ENCODE measurements at regions not wholly inside any gene's neighbourhood (a gene's known extent, or its start where the extent isn't known, plus 50 kb on each side); places are given as distances from the start of the nearest gene placed in this dataset.

DNA sequence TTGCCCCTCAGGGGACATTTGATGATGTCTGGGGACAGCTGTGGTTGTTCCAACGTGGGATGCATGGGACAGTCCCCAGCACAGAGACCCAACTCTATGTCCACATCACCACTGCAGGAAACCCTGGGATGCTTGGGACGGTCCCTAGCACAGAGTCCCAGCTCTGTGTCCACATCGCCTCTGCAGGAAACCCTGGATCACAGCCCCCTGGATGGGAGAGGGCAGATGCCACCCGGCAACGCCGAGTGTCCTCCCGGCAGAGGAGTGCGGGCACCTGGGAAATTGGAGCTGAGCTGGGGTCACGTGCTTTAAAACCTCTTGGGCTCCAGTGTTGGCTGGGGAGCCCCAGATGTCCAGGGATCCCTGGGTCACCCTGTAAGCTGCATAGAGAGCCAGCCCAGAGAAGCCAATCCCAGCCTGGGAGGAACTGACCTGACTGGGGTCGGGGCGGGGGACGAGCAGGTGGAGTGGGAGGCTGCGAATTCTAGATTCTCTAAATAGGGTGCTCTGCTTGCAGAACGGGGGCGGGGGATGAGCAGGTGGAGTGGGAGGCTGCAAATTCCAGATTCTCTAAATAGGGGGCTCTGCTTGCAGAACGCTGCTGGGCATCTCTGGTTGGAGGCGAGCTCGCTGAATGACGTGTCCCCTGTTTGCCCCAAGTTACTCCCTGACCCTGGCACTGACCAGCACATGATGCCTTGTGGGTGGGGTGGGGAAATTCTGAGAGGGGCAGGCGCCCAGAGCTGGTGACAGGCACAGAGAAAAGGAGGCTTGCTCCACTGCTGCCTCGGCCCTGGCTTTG lies 1197.8 kb downstream of the BRD1 start:
- Histone ChIP-seq H3K4me3 (no peak overlapping the region), H3K27me3 (no peaks in the 10 kb centered on the region), H3K27ac (no peak overlapping the region), H3K36me3 (no peaks in the 10 kb centered on the region), H3K9me3 (no peaks in the 10 kb centered on the region), H3K4me1 (ENCODE audit: insufficient read depth) (peaks cover 7% of the 10 kb centered on the region)
- no peak for DNase-seq
- intact Hi-C loops (cut with DNase I) = no loop called here
- TF ChIP-seq, protein P1, sequence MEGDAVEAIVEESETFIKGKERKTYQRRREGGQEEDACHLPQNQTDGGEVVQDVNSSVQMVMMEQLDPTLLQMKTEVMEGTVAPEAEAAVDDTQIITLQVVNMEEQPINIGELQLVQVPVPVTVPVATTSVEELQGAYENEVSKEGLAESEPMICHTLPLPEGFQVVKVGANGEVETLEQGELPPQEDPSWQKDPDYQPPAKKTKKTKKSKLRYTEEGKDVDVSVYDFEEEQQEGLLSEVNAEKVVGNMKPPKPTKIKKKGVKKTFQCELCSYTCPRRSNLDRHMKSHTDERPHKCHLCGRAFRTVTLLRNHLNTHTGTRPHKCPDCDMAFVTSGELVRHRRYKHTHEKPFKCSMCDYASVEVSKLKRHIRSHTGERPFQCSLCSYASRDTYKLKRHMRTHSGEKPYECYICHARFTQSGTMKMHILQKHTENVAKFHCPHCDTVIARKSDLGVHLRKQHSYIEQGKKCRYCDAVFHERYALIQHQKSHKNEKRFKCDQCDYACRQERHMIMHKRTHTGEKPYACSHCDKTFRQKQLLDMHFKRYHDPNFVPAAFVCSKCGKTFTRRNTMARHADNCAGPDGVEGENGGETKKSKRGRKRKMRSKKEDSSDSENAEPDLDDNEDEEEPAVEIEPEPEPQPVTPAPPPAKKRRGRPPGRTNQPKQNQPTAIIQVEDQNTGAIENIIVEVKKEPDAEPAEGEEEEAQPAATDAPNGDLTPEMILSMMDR (IDR thresholded peaks at IDR 0.05) = no peak
- TF ChIP-seq EP300 (IDR thresholded peaks at IDR 0.05) (no peak), POLR2A (IDR thresholded peaks at IDR 0.05) (no peak)
- WGBS, 3 donors = 87 to 89% (median 87%) methylated on average over 20 to 21 of the region's 21 CpGs

DNA sequence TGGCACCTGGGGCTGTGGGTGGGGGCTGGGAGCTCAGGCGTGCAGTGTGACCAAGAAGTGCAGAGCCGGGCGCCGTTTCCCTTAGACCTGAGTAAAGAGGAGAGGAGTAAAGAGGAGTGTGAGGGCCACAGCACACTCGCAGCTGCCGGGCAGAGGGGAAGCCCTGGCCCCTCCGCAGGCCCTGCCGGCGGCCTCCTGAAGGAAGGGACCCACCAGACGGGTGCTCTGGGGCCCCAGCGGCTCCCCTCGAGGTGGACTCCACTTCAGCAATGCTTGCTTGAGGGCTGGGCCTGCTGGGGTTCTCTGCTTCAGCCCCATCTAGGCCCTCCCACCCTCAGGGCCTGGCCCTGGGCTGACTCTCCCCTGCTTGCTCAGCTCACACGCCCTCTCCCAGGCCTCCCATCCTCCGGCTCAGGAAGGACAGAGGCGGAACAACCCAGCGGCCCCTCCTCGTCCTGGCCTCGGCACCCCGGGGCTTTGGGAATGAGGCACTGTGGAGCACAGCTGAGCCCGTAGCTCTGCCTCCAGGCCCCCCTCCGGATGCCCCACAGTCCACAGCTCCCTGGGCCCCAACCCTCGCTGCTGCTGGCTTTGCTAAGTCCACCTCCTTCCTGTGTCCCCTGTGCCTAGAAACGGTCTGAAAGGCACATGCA lies 1198.7 kb downstream of the BRD1 start:
- H3K4me1 ChIP-seq (ENCODE audit: insufficient read depth) = peaks cover 7% of the 10 kb centered on the region
- WGBS, 3 donors = 79 to 85% (median 85%) methylated on average over 23 of the region's 23 CpGs
- DNase-seq = no peak
- intact Hi-C loops (cut with DNase I) = no loop called here
- no peaks in the 10 kb centered on the region for H3K27me3 ChIP-seq
- H3K4me3 ChIP-seq = no peak overlapping the region
- H3K27ac ChIP-seq = no peak overlapping the region
- H3K36me3 ChIP-seq = no peaks in the 10 kb centered on the region
- TF ChIP-seq POLR2A (IDR thresholded peaks at IDR 0.05) (no peak), EP300 (IDR thresholded peaks at IDR 0.05) (no peak)
- TF ChIP-seq, protein P1 (IDR thresholded peaks at IDR 0.05) = no peak
- no peaks in the 10 kb centered on the region for H3K9me3 ChIP-seq

DNA sequence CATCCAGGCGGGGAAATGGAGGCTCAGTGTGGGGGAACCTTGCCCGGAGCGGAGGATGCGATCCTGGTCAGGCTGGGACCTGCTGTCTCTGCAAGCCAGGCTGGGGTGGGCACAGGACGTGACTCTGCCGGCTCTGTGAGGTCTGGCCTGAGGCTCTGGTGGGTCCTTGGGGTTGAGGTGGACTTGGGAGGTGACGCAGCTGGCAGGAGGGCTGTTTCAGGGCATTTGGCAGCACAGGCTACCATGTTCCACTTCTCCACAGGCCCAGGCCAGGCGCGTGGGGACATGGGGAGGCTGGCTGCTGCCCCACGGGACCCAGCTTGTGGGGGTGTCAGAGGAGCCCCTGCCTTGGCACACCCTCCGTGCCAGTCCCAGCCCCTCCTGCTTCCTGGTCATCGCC lies 1199.7 kb downstream of the BRD1 start:
- TF ChIP-seq EP300 (IDR thresholded peaks at IDR 0.05) (no peak), POLR2A (IDR thresholded peaks at IDR 0.05) (no peak)
- TF ChIP-seq, protein P1 (IDR thresholded peaks at IDR 0.05) = no peak
- H3K27me3 ChIP-seq = no peaks in the 10 kb centered on the region
- H3K4me3 ChIP-seq = no peak overlapping the region
- no peaks in the 10 kb centered on the region for H3K9me3 ChIP-seq
- WGBS, 3 donors = 93 to 94% (median 93%) methylated on average over 12 of the region's 12 CpGs
- DNase-seq = no peak
- no peak overlapping the region for H3K27ac ChIP-seq
- intact Hi-C loops (cut with DNase I) = no loop called here
- H3K4me1 ChIP-seq (ENCODE audit: insufficient read depth) = peaks cover 7% of the 10 kb centered on the region
- H3K36me3 ChIP-seq = no peaks in the 10 kb centered on the region

DNA sequence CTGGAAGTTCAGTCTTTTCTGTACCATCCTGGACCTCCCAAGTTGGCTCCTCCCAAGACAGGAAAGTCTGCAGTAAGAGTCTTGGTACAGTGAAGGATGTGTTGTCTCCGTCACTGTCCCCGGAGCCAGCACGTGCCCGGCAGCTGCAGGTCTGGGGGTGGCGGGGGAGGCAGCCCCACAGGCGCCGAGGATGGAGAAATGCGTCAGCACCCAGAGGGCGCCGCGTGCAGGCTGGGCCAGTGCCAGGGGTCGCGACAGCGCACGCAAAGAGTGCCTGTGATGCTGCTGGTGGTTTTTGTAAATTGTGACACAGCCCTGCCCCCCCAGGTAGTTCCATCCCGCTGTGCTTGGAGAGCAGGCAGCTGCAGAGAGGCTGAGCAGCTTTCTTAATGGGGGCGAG lies 1200.5 kb downstream of the BRD1 start:
- 13 to 47% (median 16%) methylated on average over 17 of the region's 17 CpGs for WGBS, 3 donors
- intact Hi-C loops (cut with DNase I) = no loop called here
- Histone ChIP-seq H3K27ac (no peak overlapping the region), H3K4me1 (ENCODE audit: insufficient read depth) (peaks cover 7% of the 10 kb centered on the region), H3K4me3 (no peak overlapping the region), H3K27me3 (no peaks in the 10 kb centered on the region), H3K36me3 (no peaks in the 10 kb centered on the region), H3K9me3 (no peaks in the 10 kb centered on the region)
- DNase-seq = peak; percentile 38 to 76 (median 63)
- TF ChIP-seq POLR2A (IDR thresholded peaks at IDR 0.05) (no peak), EP300 (IDR thresholded peaks at IDR 0.05) (no peak)
- TF ChIP-seq, protein P1 (IDR thresholded peaks at IDR 0.05) = no peak
